ENCODE measurements at regions not wholly inside any gene's neighbourhood (a gene's known extent, or its start where the extent isn't known, plus 50 kb on each side); places are given as distances from the start of the nearest gene placed in this dataset.
A peak's percentile ranks its signal among the peaks of the same experiment; 100 is the strongest.
"Not testable (repeated sequence)": the region's sequence is repeated elsewhere in the genome, so short reads cannot be mapped to it uniquely, and the experiment has no call there.

GRCh38 chr12:131589966-131590365 is 120.9 kb upstream of the SFSWAP start:
- DNase-seq, result no peak

DNA sequence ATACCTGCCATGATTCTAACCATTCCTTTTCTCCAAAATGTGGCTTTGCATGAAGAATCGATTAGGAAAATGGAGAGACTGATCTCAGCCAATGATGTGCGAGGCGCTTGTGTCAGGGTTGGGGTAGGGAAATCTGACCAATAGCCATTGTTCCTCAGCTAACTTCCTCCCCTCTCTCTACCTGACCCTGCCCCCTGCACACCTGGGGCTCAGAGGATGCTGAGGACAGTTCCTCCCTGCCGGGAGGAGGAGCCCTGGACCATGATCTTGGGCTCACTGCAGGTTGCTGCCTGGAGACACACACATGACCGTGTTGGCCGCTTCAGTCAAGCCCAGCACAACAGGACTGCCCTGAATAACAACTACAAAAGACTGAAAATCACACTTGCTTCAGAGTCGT is 119.8 kb upstream of the SFSWAP start:
- peak; percentile 84 to 91 for DNase-seq

DNA sequence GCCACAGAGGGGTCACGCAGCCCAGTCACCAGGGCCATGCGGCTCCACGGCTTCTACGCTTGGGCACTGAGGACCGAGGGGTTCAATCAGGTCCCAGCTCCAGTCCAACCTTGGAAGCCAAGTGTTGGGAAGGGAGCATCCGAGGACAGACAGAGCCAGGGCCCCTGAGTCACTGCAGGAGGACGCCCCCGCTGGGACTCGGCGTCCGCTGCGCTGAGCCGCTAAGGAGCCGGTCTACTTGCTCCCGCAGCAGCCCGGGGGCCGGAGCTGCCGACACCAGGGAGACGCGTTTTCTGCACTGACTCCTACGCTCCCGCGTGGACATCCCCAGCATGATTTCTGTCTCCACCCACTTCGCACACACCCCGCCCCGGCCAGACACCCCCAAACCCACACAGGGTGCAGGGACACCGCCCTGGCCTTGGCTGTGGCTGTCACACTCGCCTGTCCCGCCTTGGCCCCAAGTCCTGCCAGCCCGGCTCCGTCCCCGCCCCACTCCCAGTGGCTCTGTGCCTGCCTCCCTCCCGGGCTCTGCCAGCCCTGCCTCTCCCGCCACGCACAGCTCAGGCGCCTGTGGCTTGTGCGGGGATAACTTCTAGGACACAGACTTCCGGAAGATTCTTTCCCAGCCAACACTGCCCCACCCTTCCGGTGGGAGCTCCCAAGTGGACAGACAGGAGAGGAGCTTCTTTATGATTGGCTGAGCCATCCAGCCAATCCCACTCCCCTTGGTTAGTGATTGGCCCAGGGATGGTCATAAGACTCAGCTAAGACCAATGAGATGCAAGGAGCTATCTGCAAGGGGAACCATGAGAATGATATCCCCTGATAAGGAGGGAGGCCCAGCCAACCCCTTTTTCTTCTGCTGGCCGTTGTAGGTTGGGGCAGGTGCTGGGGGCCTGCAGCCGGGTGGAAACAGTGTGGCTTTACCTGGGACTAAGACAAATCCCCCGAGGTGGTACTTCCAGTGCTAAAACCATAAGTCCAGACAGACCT is 118.9 kb upstream of the SFSWAP start:
- peak; percentile 88 for DNase-seq

DNA sequence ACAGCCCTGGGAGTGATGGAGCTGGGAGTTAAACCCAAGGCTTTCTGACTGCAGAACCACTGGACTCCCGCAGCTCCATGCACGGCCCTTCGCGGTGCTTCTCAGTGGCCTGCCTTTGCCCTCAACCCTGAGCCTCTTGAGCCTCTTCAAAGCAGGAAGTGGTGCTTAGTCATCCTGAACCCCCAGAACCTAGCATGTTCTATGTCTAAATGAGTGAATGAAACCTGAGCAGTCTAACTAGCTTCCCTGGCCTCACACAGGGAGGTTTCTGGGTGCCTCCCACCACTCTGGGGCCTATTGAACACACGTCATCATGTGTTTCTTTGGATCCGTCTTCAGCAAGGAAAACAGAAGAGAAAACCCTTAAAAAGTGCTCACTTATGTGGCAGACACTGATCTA is 117.9 kb upstream of the SFSWAP start:
- DNase-seq, result no peak

DNA sequence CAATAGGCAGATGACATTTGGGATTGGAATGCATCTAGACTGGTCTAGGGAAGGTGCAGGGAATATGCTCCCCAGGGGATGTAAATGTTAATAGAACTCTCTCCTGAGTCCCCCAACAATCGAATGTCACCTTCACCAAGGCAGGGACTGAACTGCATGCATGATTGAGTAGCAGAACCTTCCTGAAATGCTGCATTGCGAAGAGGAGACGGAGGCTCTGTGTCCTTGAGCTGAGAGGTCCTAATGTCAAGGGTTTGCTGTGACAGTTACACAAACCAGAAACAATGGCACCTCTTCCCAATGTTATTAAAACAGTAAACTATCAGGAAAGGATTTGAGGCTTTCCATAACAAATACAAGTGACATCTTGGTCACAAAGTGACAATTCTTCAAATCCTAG is 117.5 kb upstream of the SFSWAP start:
- no peak for DNase-seq

GRCh38 chr12:131596115-131596514 is 114.8 kb upstream of the SFSWAP start:
- DNase-seq, result no peak

DNA sequence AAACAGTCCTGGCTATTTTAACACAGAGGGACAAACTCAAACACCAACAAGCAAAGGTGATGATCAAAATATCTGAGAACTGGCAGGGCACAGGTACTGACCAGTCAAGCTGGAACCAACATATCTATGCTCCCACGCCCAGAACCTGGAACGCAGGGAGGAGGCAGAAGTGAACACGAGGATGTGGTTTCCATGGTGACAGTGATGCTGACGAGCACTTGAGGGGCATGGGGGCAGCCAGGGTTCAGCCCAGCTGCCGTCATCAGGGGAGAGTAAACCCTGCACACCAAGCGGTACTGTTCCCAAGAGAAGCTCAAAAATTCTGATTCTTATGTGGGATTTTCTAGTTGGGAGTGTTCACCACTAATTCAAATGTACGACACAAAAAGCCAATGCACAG is 113.6 kb upstream of the SFSWAP start:
- no peak for DNase-seq

DNA sequence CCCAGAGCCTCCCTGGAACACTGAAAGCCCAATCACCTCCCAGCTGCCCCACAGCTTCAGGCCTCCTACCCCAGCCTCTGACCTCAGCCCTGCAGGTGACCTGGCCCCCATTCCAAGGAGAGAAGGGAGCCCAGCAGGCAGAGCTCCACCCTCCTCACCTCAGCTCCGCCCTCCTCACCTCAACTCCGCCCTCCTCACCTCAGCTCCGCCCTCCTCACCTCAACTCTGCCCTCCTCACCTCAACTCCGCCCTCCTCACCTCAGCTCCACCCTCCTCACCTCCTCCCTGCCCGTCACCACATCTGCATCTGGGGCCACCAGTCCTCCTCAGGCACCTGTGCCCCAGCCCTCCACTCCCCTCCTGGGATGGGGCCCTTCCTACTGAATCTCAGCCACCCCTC is 112.2 kb upstream of the SFSWAP start:
- no peak for DNase-seq

DNA sequence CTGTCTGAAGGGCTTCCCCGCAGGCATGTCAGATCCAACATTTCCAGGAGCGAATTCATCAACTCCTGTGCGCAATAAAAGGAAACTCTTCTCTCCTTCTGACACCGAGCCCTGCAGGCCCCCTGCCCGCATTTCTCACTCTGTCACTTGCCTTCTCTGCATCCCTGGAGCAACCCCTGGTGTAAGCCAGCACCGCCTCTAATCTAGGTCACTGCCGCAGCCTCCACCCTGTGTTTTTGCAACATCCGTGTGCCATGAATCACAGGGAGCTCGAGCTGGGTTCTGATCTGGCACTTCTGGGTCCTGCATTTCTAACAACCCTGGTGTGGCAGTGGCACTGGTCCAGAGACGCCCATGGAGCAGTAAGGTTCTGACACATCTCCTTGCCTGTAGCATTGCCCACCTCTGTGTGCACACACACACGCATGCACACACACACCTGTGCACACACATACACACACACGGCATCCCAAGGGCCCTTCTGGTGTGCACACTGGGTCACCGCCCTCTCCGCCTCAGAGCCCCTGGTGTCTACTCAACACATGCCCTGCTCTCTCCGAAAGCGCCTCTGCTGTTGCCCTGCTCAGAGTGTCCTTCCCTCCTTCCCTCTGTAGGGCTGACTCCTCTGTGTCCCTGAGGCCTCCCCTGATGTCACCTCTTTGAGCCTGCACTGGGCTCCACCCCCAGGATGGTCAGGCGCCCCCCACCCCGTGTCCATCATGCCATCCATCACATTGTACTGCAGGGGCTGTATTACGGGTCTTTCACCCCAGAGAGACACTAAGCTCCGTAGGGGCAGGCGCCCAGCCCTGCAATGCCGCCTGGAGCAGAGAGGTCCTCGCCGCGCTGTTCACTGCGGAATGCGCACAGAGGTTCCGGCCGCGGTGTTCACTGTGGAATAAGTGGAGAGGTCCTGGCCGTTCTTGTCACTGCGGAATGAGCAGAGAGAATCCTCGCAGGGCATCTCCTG is 111.4 kb upstream of the SFSWAP start:
- DNase-seq, result no peak

GRCh38 chr12:131600160-131600532 is 110.7 kb upstream of the SFSWAP start:
- no peak for DNase-seq

DNA sequence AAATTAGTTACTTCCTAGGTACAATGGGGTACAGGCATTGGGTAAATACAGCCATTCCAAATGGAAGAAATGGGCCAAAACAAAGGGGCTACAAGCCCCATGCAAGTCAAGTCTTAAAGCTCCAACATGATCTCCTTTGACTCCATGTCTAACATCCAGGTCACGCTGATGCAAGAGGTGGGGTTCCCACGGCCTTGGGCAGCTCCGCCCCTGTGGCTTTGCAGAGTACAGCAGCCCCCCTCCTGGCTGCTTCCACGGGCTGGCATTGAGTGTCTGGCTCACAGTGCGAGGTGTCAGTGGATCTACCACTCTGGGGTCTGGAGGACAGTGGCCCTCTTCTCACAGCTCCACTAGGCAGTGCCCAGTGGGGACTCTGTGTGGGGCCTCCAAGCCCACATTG is 109.4 kb upstream of the SFSWAP start:
- not testable (repeated sequence) for DNase-seq

DNA sequence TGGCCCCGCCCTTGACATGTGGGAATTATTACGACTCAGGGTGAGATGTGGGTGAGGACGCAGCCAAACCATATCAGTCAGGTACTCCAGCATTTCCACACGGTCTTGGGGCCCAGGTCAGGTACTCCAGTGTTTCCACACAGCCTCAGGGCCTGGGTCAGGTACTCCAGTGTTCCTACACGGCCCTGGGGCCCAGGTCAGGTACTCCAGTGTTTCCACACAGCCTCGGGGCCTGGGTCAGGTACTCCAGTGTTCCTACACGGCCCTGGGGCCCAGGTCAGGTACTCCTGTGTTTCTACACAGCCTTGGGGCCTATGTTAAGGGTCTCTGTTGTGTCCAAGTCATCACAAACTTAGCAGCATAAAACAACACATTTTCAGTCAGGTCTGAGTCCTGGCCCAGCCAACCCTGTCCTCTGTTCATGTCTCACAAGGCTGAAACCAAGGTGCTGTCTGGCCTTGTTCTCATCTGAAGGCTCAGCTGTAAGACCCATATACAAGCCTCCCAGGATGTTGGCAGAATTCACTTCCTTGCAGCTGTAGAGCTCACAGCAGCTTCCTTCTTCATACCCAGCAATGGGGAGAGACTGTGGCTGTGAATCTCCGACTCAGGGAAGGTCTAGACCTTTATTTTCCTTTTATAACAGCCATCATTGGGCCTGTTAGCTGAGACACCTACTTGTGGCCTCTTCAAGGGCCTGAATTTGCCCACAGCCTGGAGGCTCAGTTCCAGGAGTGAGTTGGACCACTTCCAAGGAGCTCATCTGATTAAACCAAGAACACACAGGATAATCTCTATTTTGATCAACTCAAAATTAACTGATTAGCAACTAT is 107.6 kb upstream of the SFSWAP start:
- no peak for DNase-seq

DNA sequence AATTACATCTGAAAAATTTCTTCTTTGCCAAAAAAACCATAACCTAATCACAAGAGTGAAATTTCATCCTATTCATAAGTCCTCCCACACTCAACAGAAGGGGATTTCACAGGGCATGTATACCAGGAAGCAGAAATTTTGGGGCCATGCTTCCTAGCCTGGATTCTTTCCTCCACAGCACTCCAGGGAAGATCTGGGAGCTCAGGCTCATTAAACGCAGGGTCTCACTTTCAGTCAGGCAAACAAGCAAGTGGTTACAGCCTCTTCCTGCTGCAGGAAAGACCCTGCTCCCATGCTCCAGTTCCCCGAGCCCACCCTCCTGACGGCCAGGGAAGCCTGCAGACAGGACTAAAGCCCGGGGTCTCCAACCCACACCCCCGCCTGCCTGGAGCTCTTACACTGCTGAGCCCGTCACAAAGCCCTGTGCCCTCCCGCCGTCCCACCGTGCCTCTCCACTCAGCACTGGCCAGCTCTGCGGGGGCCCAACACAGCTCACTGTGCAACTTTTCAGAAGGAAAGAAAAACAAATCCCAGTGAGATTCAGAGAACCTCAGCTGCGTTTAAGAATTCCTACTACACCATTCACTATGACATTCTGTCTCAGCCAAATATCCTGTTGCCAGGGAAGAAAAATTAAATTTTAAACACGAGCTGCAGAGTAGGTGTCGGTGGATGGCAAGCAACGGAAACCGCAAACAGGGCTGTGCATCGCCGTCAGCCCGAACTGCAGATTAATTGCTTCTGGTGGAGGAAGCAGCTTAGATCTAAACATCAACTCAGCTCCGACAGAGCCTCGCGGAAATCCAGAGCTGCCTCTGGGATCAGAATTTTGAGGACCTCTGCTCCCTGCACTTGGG is 106.7 kb upstream of the SFSWAP start:
- DNase-seq, result no peak

GRCh38 chr12:131604859-131605258 is 106.0 kb upstream of the SFSWAP start:
- no peak for DNase-seq

DNA sequence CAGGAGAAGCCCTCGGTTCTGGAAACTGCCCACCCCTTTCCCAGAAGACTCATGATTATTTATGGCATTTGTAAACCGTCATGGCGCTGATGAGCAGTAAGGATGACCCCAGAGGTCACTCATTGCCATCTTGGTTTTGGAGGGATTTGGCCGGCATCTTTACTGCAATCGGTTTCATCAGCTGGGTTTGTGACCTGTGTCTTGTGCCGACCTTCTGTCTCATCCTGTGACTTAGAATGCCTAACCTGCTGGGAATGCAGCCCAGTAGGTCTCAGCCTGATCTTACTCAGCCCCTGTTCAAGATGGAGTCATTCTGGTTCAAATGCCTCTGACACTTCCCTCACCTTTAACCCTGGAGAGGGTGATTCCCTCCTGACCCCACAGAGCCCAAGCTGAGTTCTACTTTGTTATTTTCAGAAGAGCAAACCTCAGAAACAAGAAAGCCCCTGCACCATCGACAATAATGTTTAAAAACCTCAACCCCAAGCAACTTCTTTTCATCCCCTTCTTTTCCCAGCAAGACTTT is 105.5 kb upstream of the SFSWAP start:
- no peak for DNase-seq

DNA sequence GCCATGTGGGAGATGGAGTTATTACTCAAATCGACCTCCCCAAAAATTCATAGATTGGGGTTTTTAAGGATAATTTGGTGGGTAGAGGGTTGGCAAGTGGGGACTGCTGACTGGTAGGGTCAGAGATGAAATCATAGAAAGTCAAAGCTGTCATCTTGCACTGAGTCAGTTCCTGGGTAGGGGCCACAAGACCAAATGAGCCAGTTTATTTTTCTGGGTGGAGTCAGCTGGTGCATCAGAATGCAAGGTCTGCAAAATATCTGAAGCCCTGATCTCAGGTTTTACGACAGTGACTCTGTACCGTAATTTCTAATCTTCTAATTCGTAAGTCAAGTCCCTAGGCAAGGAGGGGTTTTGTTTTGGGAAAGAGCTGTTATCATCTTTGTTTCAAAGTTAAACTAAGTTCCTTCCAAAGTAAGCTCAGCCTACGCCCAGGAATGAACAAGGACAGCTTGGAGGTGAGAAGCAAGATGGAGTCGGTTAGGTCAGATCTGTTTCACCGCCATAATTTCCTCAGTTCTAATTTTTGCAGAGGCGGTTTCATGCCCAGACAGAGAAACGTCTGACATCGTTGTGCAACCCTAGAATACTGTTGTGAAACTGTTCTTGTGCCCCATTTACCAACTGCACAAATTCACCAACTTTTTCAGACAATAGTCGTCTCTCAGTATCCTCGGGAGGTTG is 104.5 kb upstream of the SFSWAP start:
- no peak for DNase-seq

GRCh38 chr12:131607658-131608447 is 103.0 kb upstream of the SFSWAP start:
- DNase-seq, result peak; percentile 13 to 33

GRCh38 chr12:131608740-131609690 is 101.9 kb upstream of the SFSWAP start:
- DNase-seq, result peak; percentile 23 to 79

- no peak for DNase-seq
Observed at GRCh38 chr12:131609762-131610161, 101.1 kb upstream of the SFSWAP start.
